ENCODE measurements at regions not wholly inside any gene's neighbourhood (a gene's known extent, or its start where the extent isn't known, plus 50 kb on each side); places are given as distances from the start of the nearest gene placed in this dataset.

DNA sequence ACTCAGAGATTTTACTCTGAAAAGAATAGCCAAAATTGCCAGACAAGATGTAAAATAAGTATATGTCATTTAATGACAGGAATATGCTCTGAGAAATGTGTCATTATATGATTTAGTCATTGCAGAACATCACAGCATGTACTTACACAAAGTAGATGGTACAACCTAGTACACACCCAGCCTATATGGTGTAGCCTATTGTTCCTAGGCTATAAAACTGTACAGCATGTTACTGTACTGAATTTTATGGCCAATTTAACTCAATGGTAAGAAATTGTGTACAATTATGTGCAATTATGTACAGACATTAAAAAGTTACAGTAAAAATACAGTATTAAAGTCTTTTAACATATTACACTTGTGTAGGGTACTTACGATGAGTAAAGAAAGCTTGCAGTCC is 311.9 kb upstream of the EPHA7 start:
- TF ChIP-seq, protein P1, sequence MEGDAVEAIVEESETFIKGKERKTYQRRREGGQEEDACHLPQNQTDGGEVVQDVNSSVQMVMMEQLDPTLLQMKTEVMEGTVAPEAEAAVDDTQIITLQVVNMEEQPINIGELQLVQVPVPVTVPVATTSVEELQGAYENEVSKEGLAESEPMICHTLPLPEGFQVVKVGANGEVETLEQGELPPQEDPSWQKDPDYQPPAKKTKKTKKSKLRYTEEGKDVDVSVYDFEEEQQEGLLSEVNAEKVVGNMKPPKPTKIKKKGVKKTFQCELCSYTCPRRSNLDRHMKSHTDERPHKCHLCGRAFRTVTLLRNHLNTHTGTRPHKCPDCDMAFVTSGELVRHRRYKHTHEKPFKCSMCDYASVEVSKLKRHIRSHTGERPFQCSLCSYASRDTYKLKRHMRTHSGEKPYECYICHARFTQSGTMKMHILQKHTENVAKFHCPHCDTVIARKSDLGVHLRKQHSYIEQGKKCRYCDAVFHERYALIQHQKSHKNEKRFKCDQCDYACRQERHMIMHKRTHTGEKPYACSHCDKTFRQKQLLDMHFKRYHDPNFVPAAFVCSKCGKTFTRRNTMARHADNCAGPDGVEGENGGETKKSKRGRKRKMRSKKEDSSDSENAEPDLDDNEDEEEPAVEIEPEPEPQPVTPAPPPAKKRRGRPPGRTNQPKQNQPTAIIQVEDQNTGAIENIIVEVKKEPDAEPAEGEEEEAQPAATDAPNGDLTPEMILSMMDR (IDR thresholded peaks at IDR 0.05) = no peak
- no peak for TF ChIP-seq EZH2 (IDR thresholded peaks at IDR 0.05; ENCODE audit: borderline replicate concordance, insufficient read depth, low read depth, low read length, poor library complexity, severe bottlenecking)

Data from B cell (primary cell).